Astrocyte of the spinal cord (primary cell): ENCODE measurements at regions not wholly inside any gene's neighbourhood (a gene's known extent, or its start where the extent isn't known, plus 50 kb on each side); places are given as distances from the start of the nearest gene placed in this dataset.
"Not testable (repeated sequence)": the region's sequence is repeated elsewhere in the genome, so short reads cannot be mapped to it uniquely, and the experiment has no call there.

ENCODE experiments used
- DNase-seq: peaks from one replicate; pipeline ENCODE4 v3.0.0; 2011; ENCODE audit warnings: low read depth, low spot score
- H3K4me3 ChIP-seq: 2 replicates; pipeline ENCODE4 v1.5.1; 2011; ENCODE audit warnings: low read depth, mild to moderate bottlenecking, low read length, moderate library complexity
- CTCF ChIP-seq: IDR thresholded peaks from 2 replicates; pipeline ENCODE4 v1.5.1; 2012; ENCODE audit warnings: low read depth, mild to moderate bottlenecking, low read length, inconsistent platforms
- in situ Hi-C: cut with HindIII; loops from 2 replicates; pipeline ENCODE4 v1.10.0; 2017; ENCODE audit warnings: low sequenced_read_pairs

- TF ChIP-seq CTCF = no peak
- H3K4me3 ChIP-seq = no peak overlapping the region
- in situ Hi-C loops = no loop called here
- no peak for DNase-seq
Observed at GRCh38 chr1:157388057-157388456, 164.3 kb downstream of the FCRL5 start.

- no peak overlapping the region for H3K4me3 ChIP-seq
- DNase-seq = no peak
- in situ Hi-C loops = no loop called here
- TF ChIP-seq CTCF = no peak
Observed at GRCh38 chr1:157384258-157384657, 168.1 kb downstream of the FCRL5 start.

- TF ChIP-seq CTCF = no peak
- DNase-seq = no peak
- no peak overlapping the region for H3K4me3 ChIP-seq
- in situ Hi-C loops = no loop called here
Observed at GRCh38 chr1:157382351-157382750, 170.0 kb downstream of the FCRL5 start.

- TF ChIP-seq CTCF = no peak
- DNase-seq = no peak
- in situ Hi-C loops = no loop called here
- H3K4me3 ChIP-seq = no peak overlapping the region
Observed at GRCh38 chr1:157380523-157380922, 171.8 kb downstream of the FCRL5 start.

GRCh38 chr1:157377280-157377713, 175.0 kb downstream of the FCRL5 start:
- peak; percentile 22 for DNase-seq
- H3K4me3 ChIP-seq, in situ Hi-C loops: not testable (repeated sequence)
- TF ChIP-seq CTCF = peak; percentile 68

- in situ Hi-C loops = no loop called here
- H3K4me3 ChIP-seq = no peak overlapping the region
- DNase-seq = no peak
- no peak for TF ChIP-seq CTCF
Observed at GRCh38 chr1:157376681-157377080, 175.6 kb downstream of the FCRL5 start.

GRCh38 chr1:157372311-157372710, 180.0 kb downstream of the FCRL5 start:
- in situ Hi-C loops, H3K4me3 ChIP-seq, DNase-seq: not testable (repeated sequence)
